ENCODE measurements at regions not wholly inside any gene's neighbourhood (a gene's known extent, or its start where the extent isn't known, plus 50 kb on each side); places are given as distances from the start of the nearest gene placed in this dataset.

DNA sequence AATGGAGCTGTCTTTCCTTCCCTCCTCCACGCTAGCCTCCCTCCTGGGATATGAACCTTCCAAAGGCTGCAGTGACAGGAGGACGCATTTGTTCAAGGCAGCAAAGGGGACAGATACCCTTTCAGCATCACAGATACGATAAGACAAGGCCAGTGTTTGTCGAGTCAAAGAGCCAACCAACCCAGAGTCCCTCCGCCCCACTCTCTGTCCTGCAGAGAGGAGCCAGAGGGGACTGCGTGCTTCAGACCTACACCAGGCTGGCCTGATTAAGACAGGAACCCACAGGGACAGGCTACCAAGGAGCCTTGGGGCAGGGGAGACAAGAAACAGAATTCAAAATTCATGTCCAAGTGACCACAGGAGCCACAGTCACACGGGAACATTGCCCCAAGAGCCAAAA lies 72.6 kb upstream of the CDH5 start:
- Histone ChIP-seq H3K27ac (ENCODE audit: low read depth, low read length) (no peak overlapping the region), H2AFZ (ENCODE audit: low read depth, low read length, poor library complexity, severe bottlenecking) (no peak overlapping the region), H3K27me3 (ENCODE audit: insufficient read depth, low read length) (peaks cover 49% of the 10 kb centered on the region), H3K4me2 (ENCODE audit: low read length) (no peak overlapping the region), H3K9me3 (ENCODE audit: control insufficient read depth in 1 of 2, insufficient read depth in 1 of 2, low read depth in 1 of 2, low read length in 2 of 2) (no peaks in the 10 kb centered on the region), H3K36me3 (ENCODE audit: control insufficient read depth in 1 of 2, insufficient read depth in 2 of 2, low read length in 2 of 2) (no peaks in the 10 kb centered on the region), H4K20me1 (ENCODE audit: insufficient read depth) (no peaks in the 10 kb centered on the region), H3K4me1 (ENCODE audit: control insufficient read depth in 1 of 2, insufficient read depth in 2 of 2, low read length in 2 of 2) (no peaks in the 10 kb centered on the region), H3K79me2 (ENCODE audit: insufficient read depth, low read length) (no peaks in the 10 kb centered on the region), H3K9me2 (ENCODE audit: insufficient read depth) (no peaks in the 10 kb centered on the region), H3K4me3 (replicated peaks in 1 of 2; ENCODE audit: low read depth in 1 of 2, low read length in 2 of 2) (no peak overlapping the region), H3K9ac (ENCODE audit: low read length) (no peak overlapping the region)
- CTCF ChIA-PET = no interaction called here
- no peak for ATAC-seq
- no peak for DNase-seq (ENCODE audit: low read depth, low spot score)
- POLR2A ChIA-PET = no interaction called here
- RAD21 ChIA-PET (ENCODE audit: low non-redundant PET in 1 of 2, low total read pairs in 2 of 2, uncharacterized antibody in 2 of 2, unreplicated experiment in 2 of 2) = no interaction called here
- TF ChIP-seq ZNF274 (IDR thresholded peaks at IDR 0.05; ENCODE audit: low read depth, low read length) (no peak), ZFX (IDR thresholded peaks at IDR 0.05) (no peak), YY1 (IDR thresholded peaks at IDR 0.05; ENCODE audit: extremely low read depth, insufficient replicate concordance, low read depth, low read length) (no peak), ELF1 (IDR thresholded peaks at IDR 0.05; ENCODE audit: borderline replicate concordance, low read depth) (no peak), POLR2AphosphoS5 (IDR thresholded peaks at IDR 0.05; ENCODE audit: low read depth, low read length) (no peak), CEBPB (IDR thresholded peaks at IDR 0.05; ENCODE audit: low read depth) (no peak), TCF7L2 (IDR thresholded peaks at IDR 0.05; ENCODE audit: borderline replicate concordance, extremely low read depth, insufficient read depth, insufficient read length) (no peak), POLR2A (IDR thresholded peaks at IDR 0.05; ENCODE audit: borderline replicate concordance, extremely low read depth, insufficient read depth, insufficient read length) (no peak), CBX3 (IDR thresholded peaks at IDR 0.05; ENCODE audit: low read depth) (no peak), EZH2 (IDR thresholded peaks at IDR 0.05) (no peak), FOSL1 (IDR thresholded peaks at IDR 0.05; ENCODE audit: low read depth) (no peak), RAD21 (IDR thresholded peaks at IDR 0.05; ENCODE audit: low read depth) (no peak), EZH2phosphoT487 (IDR thresholded peaks at IDR 0.05; ENCODE audit: borderline replicate concordance) (no peak), SRF (IDR thresholded peaks at IDR 0.05; ENCODE audit: low read depth) (no peak), SIN3A (IDR thresholded peaks at IDR 0.05; ENCODE audit: low read depth) (no peak), SP1 (IDR thresholded peaks at IDR 0.05; ENCODE audit: low read depth) (no peak)
- TF ChIP-seq, protein P1, sequence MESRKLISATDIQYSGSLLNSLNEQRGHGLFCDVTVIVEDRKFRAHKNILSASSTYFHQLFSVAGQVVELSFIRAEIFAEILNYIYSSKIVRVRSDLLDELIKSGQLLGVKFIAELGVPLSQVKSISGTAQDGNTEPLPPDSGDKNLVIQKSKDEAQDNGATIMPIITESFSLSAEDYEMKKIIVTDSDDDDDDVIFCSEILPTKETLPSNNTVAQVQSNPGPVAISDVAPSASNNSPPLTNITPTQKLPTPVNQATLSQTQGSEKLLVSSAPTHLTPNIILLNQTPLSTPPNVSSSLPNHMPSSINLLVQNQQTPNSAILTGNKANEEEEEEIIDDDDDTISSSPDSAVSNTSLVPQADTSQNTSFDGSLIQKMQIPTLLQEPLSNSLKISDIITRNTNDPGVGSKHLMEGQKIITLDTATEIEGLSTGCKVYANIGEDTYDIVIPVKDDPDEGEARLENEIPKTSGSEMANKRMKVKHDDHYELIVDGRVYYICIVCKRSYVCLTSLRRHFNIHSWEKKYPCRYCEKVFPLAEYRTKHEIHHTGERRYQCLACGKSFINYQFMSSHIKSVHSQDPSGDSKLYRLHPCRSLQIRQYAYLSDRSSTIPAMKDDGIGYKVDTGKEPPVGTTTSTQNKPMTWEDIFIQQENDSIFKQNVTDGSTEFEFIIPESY (IDR thresholded peaks at IDR 0.05; ENCODE audit: extremely low read depth, insufficient replicate concordance, low read length) = no peak
- TF ChIP-seq, protein P2, sequence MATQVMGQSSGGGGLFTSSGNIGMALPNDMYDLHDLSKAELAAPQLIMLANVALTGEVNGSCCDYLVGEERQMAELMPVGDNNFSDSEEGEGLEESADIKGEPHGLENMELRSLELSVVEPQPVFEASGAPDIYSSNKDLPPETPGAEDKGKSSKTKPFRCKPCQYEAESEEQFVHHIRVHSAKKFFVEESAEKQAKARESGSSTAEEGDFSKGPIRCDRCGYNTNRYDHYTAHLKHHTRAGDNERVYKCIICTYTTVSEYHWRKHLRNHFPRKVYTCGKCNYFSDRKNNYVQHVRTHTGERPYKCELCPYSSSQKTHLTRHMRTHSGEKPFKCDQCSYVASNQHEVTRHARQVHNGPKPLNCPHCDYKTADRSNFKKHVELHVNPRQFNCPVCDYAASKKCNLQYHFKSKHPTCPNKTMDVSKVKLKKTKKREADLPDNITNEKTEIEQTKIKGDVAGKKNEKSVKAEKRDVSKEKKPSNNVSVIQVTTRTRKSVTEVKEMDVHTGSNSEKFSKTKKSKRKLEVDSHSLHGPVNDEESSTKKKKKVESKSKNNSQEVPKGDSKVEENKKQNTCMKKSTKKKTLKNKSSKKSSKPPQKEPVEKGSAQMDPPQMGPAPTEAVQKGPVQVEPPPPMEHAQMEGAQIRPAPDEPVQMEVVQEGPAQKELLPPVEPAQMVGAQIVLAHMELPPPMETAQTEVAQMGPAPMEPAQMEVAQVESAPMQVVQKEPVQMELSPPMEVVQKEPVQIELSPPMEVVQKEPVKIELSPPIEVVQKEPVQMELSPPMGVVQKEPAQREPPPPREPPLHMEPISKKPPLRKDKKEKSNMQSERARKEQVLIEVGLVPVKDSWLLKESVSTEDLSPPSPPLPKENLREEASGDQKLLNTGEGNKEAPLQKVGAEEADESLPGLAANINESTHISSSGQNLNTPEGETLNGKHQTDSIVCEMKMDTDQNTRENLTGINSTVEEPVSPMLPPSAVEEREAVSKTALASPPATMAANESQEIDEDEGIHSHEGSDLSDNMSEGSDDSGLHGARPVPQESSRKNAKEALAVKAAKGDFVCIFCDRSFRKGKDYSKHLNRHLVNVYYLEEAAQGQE (IDR thresholded peaks at IDR 0.05; ENCODE audit: low read depth) = no peak
- BruUV-seq (replicated peaks) = no TSS peak
- intact Hi-C loops (cut with micrococcal nuclease) = no loop called here
